OCI-LY7 (cell line): ENCODE measurements at regions not wholly inside any gene's neighbourhood (a gene's known extent, or its start where the extent isn't known, plus 50 kb on each side); places are given as distances from the start of the nearest gene placed in this dataset.
A peak's percentile ranks its signal among the peaks of the same experiment; 100 is the strongest.

Source experiments
- BruUV-seq: library from RNA; stranded (reverse); fragments of 400-500 nt; replicated peaks from 2 replicates; lab custom pipeline; 2021; lab: Mats Ljungman, UMichigan
- CTCF ChIA-PET: fragments of 300-600 bp; sonication (Branson Sonifier 250); formaldehyde crosslinking; loops from one replicate; lab custom pipeline; 2022; ENCODE audit warnings: antibody characterized with exemption; ENCODE audit not compliant: unreplicated experiment; lab: Charles Lee
- POLR2A ChIA-PET: fragments of 300-600 bp; sonication (Branson Sonifier 250); formaldehyde crosslinking; loops from one replicate; lab custom pipeline; 2022; ENCODE audit warnings: antibody characterized with exemption; lab: Charles Lee
- DNase-seq: peaks from one replicate; pipeline ENCODE4 v3.0.0-alpha.2; 2015; ENCODE audit warnings: low spot score
- H2AFZ ChIP-seq: fragments of 200-600 bp; sonication (generic), shearing (Covaris generic); 2 replicates; pipeline ENCODE4 v1.6.1; 2014; ENCODE audit warnings: mild to moderate bottlenecking, antibody characterized with exemption, low read length, moderate library complexity
- H3K27ac ChIP-seq: fragments of 200-600 bp; sonication (generic); 2 replicates; pipeline ENCODE4 v1.5.1; 2014; ENCODE audit warnings: mixed run types, low read depth, mild to moderate bottlenecking, moderate library complexity, low read length, inconsistent platforms; ENCODE audit not compliant: poor library complexity, severe bottlenecking
- H3K36me3 ChIP-seq: fragments of 200-600 bp; sonication (generic); 2 replicates; pipeline ENCODE4 v1.6.1; 2014; ENCODE audit warnings: mild to moderate bottlenecking, antibody characterized with exemption, low read length, moderate library complexity, mixed read lengths; ENCODE audit not compliant: insufficient read depth
- H3K4me1 ChIP-seq: fragments of 200-600 bp; sonication (generic); 2 replicates; pipeline ENCODE4 v1.5.1; 2014; ENCODE audit warnings: mild to moderate bottlenecking, low read length; ENCODE audit not compliant: insufficient read depth, poor library complexity, severe bottlenecking
- H3K4me2 ChIP-seq: fragments of 200-600 bp; sonication (generic); 2 replicates; pipeline ENCODE4 v1.6.1; 2014; ENCODE audit warnings: mild to moderate bottlenecking, low read length
- H3K4me3 ChIP-seq: fragments of 200-600 bp; sonication (generic); 2 replicates; pipeline ENCODE4 v1.5.1; 2014; ENCODE audit warnings: mild to moderate bottlenecking, low read depth, low read length; ENCODE audit not compliant: poor library complexity, severe bottlenecking
- H3K79me2 ChIP-seq: fragments of 200-600 bp; sonication (generic); 2 replicates; pipeline ENCODE4 v1.6.1; 2016; ENCODE audit warnings: low read depth, mild to moderate bottlenecking, low read length, moderate library complexity, mixed read lengths; ENCODE audit not compliant: insufficient read depth
- H3K9me2 ChIP-seq: fragments of 200-600 bp; sonication (generic); 2 replicates; pipeline ENCODE4 v1.6.1; 2016; ENCODE audit warnings: mild to moderate bottlenecking, low read length, mixed read lengths; ENCODE audit not compliant: insufficient read depth
- H3K9me3 ChIP-seq: fragments of 200-600 bp; sonication (generic); 2 replicates; pipeline ENCODE4 v1.6.1; 2014; ENCODE audit warnings: mild to moderate bottlenecking, mixed run types, low read length, mixed read lengths
- H4K20me1 ChIP-seq: fragments of 200-600 bp; sonication (generic); 2 replicates; pipeline ENCODE4 v1.6.1; 2014; ENCODE audit warnings: mild to moderate bottlenecking, antibody characterized with exemption, low read length, moderate library complexity, mixed read lengths; ENCODE audit not compliant: insufficient read depth
- EZH2phosphoT487 ChIP-seq: fragments of 200-600 bp; sonication (generic); IDR thresholded peaks from 2 replicates; pipeline ENCODE4 v1.6.1; 2018; ENCODE audit warnings: low read depth, borderline replicate concordance, mild to moderate bottlenecking, mixed run types, antibody characterized with exemption, low read length, moderate library complexity, mixed read lengths
- intact Hi-C: fragments of 100-400 bp; cut with micrococcal nuclease; formaldehyde crosslinking; loops from one replicate; pipeline ENCODE4 v1.10.0; 2022; ENCODE audit not compliant: unreplicated experiment
- TF ChIP-seq, protein P1 (sequence below): fragments of 200-600 bp; sonication (generic); conservative IDR thresholded peaks from 2 replicates; pipeline ENCODE4 v1.5.1; 2014; ENCODE audit warnings: mild to moderate bottlenecking, antibody characterized with exemption, low read length, moderate library complexity, mixed read lengths

GRCh38 chr20:22305381-22305780 is 279.0 kb downstream of the FOXA2 start:
- CTCF ChIA-PET = no interaction called here
- no peak overlapping the region for H3K27ac ChIP-seq

DNA sequence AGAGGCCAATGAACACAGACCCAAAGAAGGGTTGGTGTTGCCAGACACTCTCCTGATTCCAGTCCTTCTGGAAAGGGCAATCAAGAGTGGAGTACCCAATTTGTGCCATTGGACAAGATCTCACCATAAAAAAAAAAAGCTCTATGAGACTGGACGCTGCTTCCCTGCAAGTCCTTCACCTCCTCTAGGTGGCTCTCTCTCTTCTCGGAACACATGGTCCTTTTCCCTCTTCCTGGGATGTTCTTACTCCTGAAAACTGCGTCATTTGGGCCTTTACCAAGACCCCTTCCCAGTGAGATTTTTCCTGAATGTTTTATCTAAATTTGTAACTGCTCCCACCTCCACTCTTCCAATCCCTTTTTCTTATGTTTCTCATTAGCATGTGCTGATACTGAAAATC is 280.8 kb downstream of the FOXA2 start:
- H3K27ac ChIP-seq = no peak overlapping the region
- H3K4me1 ChIP-seq = no peaks in the 10 kb centered on the region

More at GRCh38 chr20:22305381-22305780, 279.0 kb downstream of the FOXA2 start:
- Histone ChIP-seq H3K4me1 (no peaks in the 10 kb centered on the region), H3K9me2 (no peaks in the 10 kb centered on the region), H3K4me2 (no peak overlapping the region), H4K20me1 (no peaks in the 10 kb centered on the region), H3K36me3 (no peaks in the 10 kb centered on the region), H3K4me3 (no peak overlapping the region), H3K9me3 (no peaks in the 10 kb centered on the region), H2AFZ (no peak overlapping the region), H3K79me2 (no peaks in the 10 kb centered on the region)
- no peak for DNase-seq
- intact Hi-C loops = no loop called here
- no peak for TF ChIP-seq EZH2phosphoT487
- TF ChIP-seq, protein P1, sequence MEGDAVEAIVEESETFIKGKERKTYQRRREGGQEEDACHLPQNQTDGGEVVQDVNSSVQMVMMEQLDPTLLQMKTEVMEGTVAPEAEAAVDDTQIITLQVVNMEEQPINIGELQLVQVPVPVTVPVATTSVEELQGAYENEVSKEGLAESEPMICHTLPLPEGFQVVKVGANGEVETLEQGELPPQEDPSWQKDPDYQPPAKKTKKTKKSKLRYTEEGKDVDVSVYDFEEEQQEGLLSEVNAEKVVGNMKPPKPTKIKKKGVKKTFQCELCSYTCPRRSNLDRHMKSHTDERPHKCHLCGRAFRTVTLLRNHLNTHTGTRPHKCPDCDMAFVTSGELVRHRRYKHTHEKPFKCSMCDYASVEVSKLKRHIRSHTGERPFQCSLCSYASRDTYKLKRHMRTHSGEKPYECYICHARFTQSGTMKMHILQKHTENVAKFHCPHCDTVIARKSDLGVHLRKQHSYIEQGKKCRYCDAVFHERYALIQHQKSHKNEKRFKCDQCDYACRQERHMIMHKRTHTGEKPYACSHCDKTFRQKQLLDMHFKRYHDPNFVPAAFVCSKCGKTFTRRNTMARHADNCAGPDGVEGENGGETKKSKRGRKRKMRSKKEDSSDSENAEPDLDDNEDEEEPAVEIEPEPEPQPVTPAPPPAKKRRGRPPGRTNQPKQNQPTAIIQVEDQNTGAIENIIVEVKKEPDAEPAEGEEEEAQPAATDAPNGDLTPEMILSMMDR = no peak
- BruUV-seq = no TSS peak
- POLR2A ChIA-PET = interaction anchor here (0.7 kb wide), 1 partner anchor 1769 kb away, joined by 3 read pairs; no protein-coding TSS in a partner anchor

DNA sequence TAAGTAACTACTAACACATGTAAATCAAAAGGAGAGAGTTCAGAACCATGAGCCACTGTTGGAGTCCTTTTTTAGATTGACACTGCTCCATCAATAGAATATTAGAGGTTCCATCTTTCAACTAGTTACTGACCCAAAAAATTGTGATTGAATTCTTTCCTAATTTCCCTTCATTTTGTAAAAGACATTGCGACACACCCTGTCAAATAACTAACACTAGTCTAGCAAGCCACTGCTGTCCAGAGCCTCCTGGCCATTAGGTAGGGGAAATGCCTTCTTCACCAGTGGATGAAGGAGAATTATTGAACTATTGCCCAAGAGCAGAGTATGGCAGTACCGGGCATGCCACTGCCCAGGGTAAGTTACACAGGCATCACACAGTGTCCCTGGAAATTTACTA is 282.3 kb downstream of the FOXA2 start:
- intact Hi-C loops = no loop called here
- POLR2A ChIA-PET = no interaction called here
- no peak for DNase-seq
- TF ChIP-seq, protein P1 = no peak
- no peak for TF ChIP-seq EZH2phosphoT487
- Histone ChIP-seq H3K4me2 (no peak overlapping the region), H3K36me3 (no peaks in the 10 kb centered on the region), H4K20me1 (no peaks in the 10 kb centered on the region), H3K4me3 (no peak overlapping the region), H3K27ac (no peak overlapping the region), H3K79me2 (no peaks in the 10 kb centered on the region), H2AFZ (no peak overlapping the region), H3K9me2 (no peaks in the 10 kb centered on the region), H3K4me1 (no peaks in the 10 kb centered on the region), H3K9me3 (no peaks in the 10 kb centered on the region)
- CTCF ChIA-PET = no interaction called here
- BruUV-seq = no TSS peak

More for the DNA sequence above, 280.8 kb downstream of the FOXA2 start:
- no peaks in the 10 kb centered on the region for H3K79me2 ChIP-seq
- no peak for DNase-seq
- TF ChIP-seq, protein P1 = peak; percentile 45
- TF ChIP-seq EZH2phosphoT487 = no peak
- BruUV-seq = no TSS peak
- H3K9me3 ChIP-seq = no peaks in the 10 kb centered on the region
- no peak overlapping the region for H3K4me3 ChIP-seq
- intact Hi-C loops = no loop called here
- POLR2A ChIA-PET = interaction anchor here (0.9 kb wide), 1 partner anchor 586 kb away, joined by 3 read pairs; no protein-coding TSS in a partner anchor
- H2AFZ ChIP-seq = no peak overlapping the region
- CTCF ChIA-PET = no interaction called here
- no peak overlapping the region for H3K4me2 ChIP-seq
- no peaks in the 10 kb centered on the region for H3K9me2 ChIP-seq
- H3K36me3 ChIP-seq = no peaks in the 10 kb centered on the region
- no peaks in the 10 kb centered on the region for H4K20me1 ChIP-seq
